GM23338 (cell line): ENCODE measurements at regions not wholly inside any gene's neighbourhood (a gene's known extent, or its start where the extent isn't known, plus 50 kb on each side); places are given as distances from the start of the nearest gene placed in this dataset.
"Not testable (repeated sequence)": the region's sequence is repeated elsewhere in the genome, so short reads cannot be mapped to it uniquely, and the experiment has no call there.

Experiments
- CREB1 ChIP-seq: fragments of 250-450 bp; sonication (Bioruptor Pico); IDR thresholded peaks from 2 replicates; pipeline ENCODE4 v1.5.0; 2020; ENCODE audit warnings: low read depth, mild to moderate bottlenecking, moderate library complexity
- ETS1 ChIP-seq: IDR thresholded peaks from 2 replicates; pipeline ENCODE4 v1.6.1; 2016; ENCODE audit warnings: antibody characterized with exemption
- EZH2 ChIP-seq: fragments of 200-600 bp; sonication (generic); IDR thresholded peaks from one replicate; pipeline ENCODE4 v1.8.0; 2017; ENCODE audit warnings: antibody characterized with exemption, mild to moderate bottlenecking, low read depth; ENCODE audit not compliant: unreplicated experiment
- EZH2phosphoT487 ChIP-seq: fragments of 200-600 bp; sonication (generic); IDR thresholded peaks from one replicate; pipeline ENCODE4 v1.8.1; 2018; ENCODE audit warnings: antibody characterized with exemption; ENCODE audit not compliant: unreplicated experiment
- JUNB ChIP-seq: IDR thresholded peaks from one replicate; pipeline ENCODE4 v1.6.1; 2016; ENCODE audit warnings: antibody characterized with exemption; ENCODE audit not compliant: unreplicated experiment
- NANOG ChIP-seq: IDR thresholded peaks from 2 replicates; pipeline ENCODE4 v1.6.1; 2016; ENCODE audit warnings: antibody characterized with exemption, borderline replicate concordance
- POLR2AphosphoS5 ChIP-seq: IDR thresholded peaks from 2 replicates; pipeline ENCODE4 v1.6.1; 2016; ENCODE audit warnings: antibody characterized with exemption, low read depth
- REST ChIP-seq: IDR thresholded peaks from one replicate; pipeline ENCODE4 v1.6.1; 2018; ENCODE audit warnings: antibody characterized with exemption; ENCODE audit not compliant: unreplicated experiment
- ZNF114 ChIP-seq: fragments of 250-450 bp; sonication (Bioruptor Pico); IDR thresholded peaks from 2 replicates; pipeline ENCODE4 v1.5.0; 2020; ENCODE audit warnings: mild to moderate bottlenecking, moderate library complexity
- ZNF331 ChIP-seq: fragments of 250-450 bp; sonication (Bioruptor Pico); IDR thresholded peaks from 2 replicates; pipeline ENCODE4 v1.5.0; 2020; ENCODE audit warnings: low read depth, mild to moderate bottlenecking, moderate library complexity
- ZNF462 ChIP-seq: fragments of 250-450 bp; sonication (Bioruptor Pico); IDR thresholded peaks from 2 replicates; pipeline ENCODE4 v1.5.0; 2020; ENCODE audit warnings: mild to moderate bottlenecking, moderate library complexity
- TF ChIP-seq, protein P1 (sequence below), 2 experiments: fragments of 200-600 bp in 1 of 2; sonication (generic) in 1 of 2; conservative IDR thresholded peaks; 2 replicates each; pipeline versions ENCODE4 v1.5.1 to v1.6.1; 2016 to 2017; ENCODE audit warnings: antibody characterized with exemption in 2 of 2, low read depth in 2 of 2, mild to moderate bottlenecking in 2 of 2, moderate library complexity in 1 of 2

DNA sequence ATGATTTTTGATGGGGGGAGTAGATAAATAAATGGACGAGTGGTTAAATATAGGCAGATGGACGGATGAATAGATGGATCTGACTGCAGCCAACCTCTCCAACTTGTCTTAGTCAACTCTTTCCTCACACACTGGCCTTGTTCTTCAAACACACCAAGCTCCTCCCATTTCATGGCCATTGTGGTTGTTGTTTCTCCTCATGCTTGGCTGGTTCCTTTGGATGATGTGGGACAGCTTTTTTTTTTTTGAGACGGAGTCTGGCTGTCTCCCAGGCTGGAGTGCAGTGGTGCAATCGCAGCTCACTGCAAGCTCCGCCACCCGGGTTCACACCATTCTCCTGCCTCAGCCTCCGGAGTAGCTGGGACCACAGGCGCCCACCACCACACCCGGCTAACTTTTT is 155.2 kb downstream of the ZNF281 start:
- TF ChIP-seq, protein P1, sequence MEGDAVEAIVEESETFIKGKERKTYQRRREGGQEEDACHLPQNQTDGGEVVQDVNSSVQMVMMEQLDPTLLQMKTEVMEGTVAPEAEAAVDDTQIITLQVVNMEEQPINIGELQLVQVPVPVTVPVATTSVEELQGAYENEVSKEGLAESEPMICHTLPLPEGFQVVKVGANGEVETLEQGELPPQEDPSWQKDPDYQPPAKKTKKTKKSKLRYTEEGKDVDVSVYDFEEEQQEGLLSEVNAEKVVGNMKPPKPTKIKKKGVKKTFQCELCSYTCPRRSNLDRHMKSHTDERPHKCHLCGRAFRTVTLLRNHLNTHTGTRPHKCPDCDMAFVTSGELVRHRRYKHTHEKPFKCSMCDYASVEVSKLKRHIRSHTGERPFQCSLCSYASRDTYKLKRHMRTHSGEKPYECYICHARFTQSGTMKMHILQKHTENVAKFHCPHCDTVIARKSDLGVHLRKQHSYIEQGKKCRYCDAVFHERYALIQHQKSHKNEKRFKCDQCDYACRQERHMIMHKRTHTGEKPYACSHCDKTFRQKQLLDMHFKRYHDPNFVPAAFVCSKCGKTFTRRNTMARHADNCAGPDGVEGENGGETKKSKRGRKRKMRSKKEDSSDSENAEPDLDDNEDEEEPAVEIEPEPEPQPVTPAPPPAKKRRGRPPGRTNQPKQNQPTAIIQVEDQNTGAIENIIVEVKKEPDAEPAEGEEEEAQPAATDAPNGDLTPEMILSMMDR (conservative IDR thresholded peaks at IDR 0.05; ENCODE audit: low read depth in 2 of 2): not testable (repeated sequence)
- TF ChIP-seq POLR2AphosphoS5; EZH2; REST; EZH2phosphoT487; ZNF462 (CRISPR knock-in tag); ZNF114 (CRISPR knock-in tag); CREB1 (CRISPR knock-in tag); NANOG; JUNB; ETS1; ZNF331 (CRISPR knock-in tag): not testable (repeated sequence)
